Stimulated activated naive CD8-positive, alpha-beta T cell treated with anti-CD3 and anti-CD28 coated beads, Interleukin-15, amount 100 ng/mL, for 72 hours (primary cell): ENCODE measurements at regions not wholly inside any gene's neighbourhood (a gene's known extent, or its start where the extent isn't known, plus 50 kb on each side); places are given as distances from the start of the nearest gene placed in this dataset.
"Not testable (repeated sequence)": the region's sequence is repeated elsewhere in the genome, so short reads cannot be mapped to it uniquely, and the experiment has no call there.

ENCODE experiments used
- ATAC-seq: fragments of 150-1000 bp; cut with Tn5 transposase; 2 replicates; pipeline ENCODE4 v1.10.0; 2021; ENCODE audit warnings: mild to moderate bottlenecking, moderate library complexity
- DNase-seq, 2 donors: peaks; one replicate each; pipeline ENCODE4 v3.0.0; 2021 to 2022
- H3K27ac Mint-ChIP-seq, 2 donors: one replicate each; pipeline ENCODE4 v1.8.0; 2022; ENCODE audit warnings: mild to moderate bottlenecking in 2 of 2, mixed read lengths in 2 of 2, moderate library complexity in 2 of 2
- H3K27me3 Mint-ChIP-seq: one replicate; pipeline ENCODE4 v1.8.0; 2022; ENCODE audit warnings: mixed read lengths
- H3K4me1 Mint-ChIP-seq: one replicate; pipeline ENCODE4 v1.8.0; 2022; ENCODE audit warnings: mild to moderate bottlenecking, mixed read lengths
- H3K4me3 Mint-ChIP-seq, 2 donors: one replicate each; pipeline ENCODE4 v1.8.0; 2022; ENCODE audit warnings: mild to moderate bottlenecking in 2 of 2, mixed read lengths in 2 of 2, moderate library complexity in 1 of 2
- H3K9me3 Mint-ChIP-seq, 2 donors: one replicate each; pipeline ENCODE4 v1.8.0; 2022; ENCODE audit warnings: mixed read lengths in 2 of 2

GRCh38 chr4:60461551-60461950 lies 738.6 kb upstream of the ADGRL3 start:
- Mint-ChIP-seq H3K4me3 (no peak overlapping the region), H3K27ac (no peak overlapping the region), H3K9me3 (peaks cover 4 to 31% of the 10 kb centered on the region in 2 donors), H3K27me3 (no peaks in the 10 kb centered on the region), H3K4me1 (no peaks in the 10 kb centered on the region)
- ATAC-seq (no peak), DNase-seq (no peak)

GRCh38 chr4:60463857-60464502 lies 736.1 kb upstream of the ADGRL3 start:
- no peak overlapping the region for H3K4me3 Mint-ChIP-seq
- no peaks in the 10 kb centered on the region for H3K27me3 Mint-ChIP-seq
- DNase-seq: no peak
- peaks cover 4 to 31% of the 10 kb centered on the region in 2 donors for H3K9me3 Mint-ChIP-seq
- ATAC-seq: no peak
- H3K4me1 Mint-ChIP-seq: no peaks in the 10 kb centered on the region
- H3K27ac Mint-ChIP-seq: no peak overlapping the region

DNA sequence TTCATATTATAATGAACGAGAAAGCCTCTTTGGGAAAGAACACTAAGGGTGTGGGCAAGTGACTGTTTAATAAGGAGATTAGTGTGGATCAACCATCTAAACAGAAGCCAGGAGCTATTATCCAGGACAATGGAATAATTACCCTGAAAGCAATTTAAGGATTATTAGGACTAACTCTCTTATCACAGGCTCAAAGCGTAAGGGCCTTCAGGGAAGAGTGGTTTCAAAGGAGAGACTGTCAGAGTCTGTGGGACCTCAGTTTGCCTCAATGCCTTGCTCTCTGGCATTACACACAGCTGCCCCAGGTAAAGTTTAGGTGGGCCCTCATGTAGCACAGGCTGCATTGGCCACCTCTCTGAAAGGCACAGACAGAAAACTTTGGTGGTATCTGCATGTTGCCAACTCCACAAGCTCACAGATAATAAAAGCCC lies 717.2 kb upstream of the ADGRL3 start:
- Mint-ChIP-seq H3K4me3 (no peak overlapping the region), H3K27me3 (no peaks in the 10 kb centered on the region), H3K27ac (no peak overlapping the region), H3K4me1 (no peaks in the 10 kb centered on the region), H3K9me3 (peaks cover 19 to 20% of the 10 kb centered on the region in 2 donors)
- ATAC-seq: no peak
- no peak for DNase-seq

- Mint-ChIP-seq H3K27me3 (no peaks in the 10 kb centered on the region), H3K4me3 (no peak overlapping the region), H3K4me1 (no peaks in the 10 kb centered on the region), H3K9me3 (peaks cover 19 to 20% of the 10 kb centered on the region in 2 donors), H3K27ac (no peak overlapping the region)
- ATAC-seq (no peak), DNase-seq (no peak)
Observed at GRCh38 chr4:60485276-60485675, 714.9 kb upstream of the ADGRL3 start.

DNA sequence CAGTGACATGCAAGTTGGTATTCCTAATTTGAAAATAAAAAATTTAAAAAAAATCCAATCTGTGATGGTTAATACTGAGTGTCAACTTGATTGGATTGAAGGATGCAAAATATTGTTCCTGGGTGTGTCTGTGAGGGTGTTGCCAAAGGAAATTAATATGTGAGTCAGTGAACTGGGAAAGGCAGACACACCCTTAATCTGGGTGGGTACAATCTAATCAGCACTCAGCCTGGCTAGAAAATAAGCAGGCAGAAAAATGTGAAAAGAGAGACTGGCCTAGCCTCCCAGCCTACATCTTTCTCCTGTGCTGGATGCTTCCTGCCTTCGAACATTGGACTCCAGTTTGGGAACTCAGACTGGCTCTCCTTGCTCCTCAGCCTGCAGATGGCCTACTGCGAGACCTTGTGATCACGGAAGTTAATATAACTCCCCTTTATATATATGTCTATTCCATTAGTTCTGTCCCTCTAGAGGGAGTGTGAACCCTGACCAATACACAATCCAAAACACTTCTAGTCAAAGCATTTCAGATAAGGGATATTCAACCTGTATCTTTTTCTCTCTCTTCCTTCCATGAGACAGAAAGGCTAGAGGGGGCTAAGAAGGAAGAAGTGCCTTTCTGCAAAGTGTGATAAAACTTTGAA lies 712.9 kb upstream of the ADGRL3 start:
- H3K4me3 Mint-ChIP-seq, H3K4me1 Mint-ChIP-seq, H3K27me3 Mint-ChIP-seq, ATAC-seq, H3K27ac Mint-ChIP-seq, DNase-seq: not testable (repeated sequence)
- peaks cover 11 to 12% of the 10 kb centered on the region in 2 donors for H3K9me3 Mint-ChIP-seq

DNA sequence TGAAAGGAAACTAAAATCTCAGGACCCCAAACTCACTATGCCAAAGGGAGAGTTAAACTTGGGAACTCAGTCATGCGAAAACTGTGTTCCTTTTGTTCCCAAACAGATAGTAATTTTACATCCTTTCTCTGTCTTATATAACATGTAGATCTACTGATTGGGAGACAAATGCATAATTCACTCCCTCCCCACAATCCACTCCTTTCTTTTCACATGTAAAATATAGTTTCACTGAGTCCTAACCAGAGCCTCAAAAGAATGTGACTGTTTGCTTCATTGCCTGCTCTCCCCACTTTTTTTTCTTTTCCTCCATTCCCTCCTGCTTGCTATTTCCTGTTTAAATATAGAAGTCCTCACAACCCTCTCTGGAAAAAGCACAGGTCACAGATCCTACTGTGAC lies 699.3 kb upstream of the ADGRL3 start:
- no peak for ATAC-seq
- H3K27ac Mint-ChIP-seq: no peak overlapping the region
- H3K4me1 Mint-ChIP-seq: no peaks in the 10 kb centered on the region
- H3K9me3 Mint-ChIP-seq: peaks cover 18 to 23% of the 10 kb centered on the region in 2 donors
- H3K4me3 Mint-ChIP-seq: no peak overlapping the region
- no peak for DNase-seq
- H3K27me3 Mint-ChIP-seq: no peaks in the 10 kb centered on the region

DNA sequence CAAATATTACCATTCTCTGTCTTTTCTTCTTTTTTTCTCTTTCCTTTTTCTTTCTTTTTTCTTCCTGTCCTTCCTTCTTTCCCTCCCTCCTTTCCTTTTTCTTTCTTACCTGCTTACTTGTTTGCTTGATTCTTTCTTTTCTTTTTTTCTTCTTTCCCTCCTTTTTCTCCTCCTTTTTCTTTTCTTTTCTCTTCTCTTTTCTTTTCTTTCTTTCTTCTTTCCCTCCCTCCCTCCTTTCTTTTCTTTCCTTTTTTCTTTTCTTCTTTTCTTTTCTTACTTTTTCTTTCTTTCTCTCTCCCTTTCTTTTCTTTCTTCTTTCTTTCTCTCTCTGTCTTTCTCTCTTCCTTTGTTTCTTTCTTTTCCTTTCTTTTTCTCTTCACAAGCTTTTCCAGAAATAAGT lies 697.4 kb upstream of the ADGRL3 start:
- Mint-ChIP-seq H3K4me3 (no peak overlapping the region), H3K27ac (no peak overlapping the region), H3K4me1 (no peaks in the 10 kb centered on the region), H3K9me3 (peaks cover 13 to 27% of the 10 kb centered on the region in 2 donors), H3K27me3 (no peaks in the 10 kb centered on the region)
- ATAC-seq: no peak
- no peak for DNase-seq

DNA sequence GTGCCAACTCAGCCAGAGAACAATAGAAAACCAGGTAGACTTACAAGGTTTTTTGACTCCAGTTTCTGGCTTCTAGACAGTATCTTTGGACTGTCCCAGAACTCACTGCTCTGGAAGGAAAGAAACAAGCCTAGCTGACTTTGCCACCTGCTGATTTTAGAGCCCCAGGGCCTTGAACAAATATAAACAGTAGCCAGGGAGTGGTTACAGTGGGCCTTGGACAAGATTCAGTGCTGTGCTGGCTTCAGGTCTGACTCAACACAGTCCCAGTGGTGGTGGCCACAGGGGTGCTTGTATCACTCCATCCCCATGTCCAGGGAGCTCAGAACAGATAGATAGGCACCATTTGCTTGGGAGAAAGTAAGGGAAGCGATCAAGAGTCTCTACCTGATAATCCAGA lies 694.1 kb upstream of the ADGRL3 start:
- ATAC-seq (no peak), DNase-seq (no peak)
- H3K9me3 Mint-ChIP-seq: peaks cover 14 to 43% of the 10 kb centered on the region in 2 donors
- H3K4me1 Mint-ChIP-seq: no peaks in the 10 kb centered on the region
- H3K4me3 Mint-ChIP-seq: no peak overlapping the region
- H3K27ac Mint-ChIP-seq: no peak overlapping the region
- no peaks in the 10 kb centered on the region for H3K27me3 Mint-ChIP-seq

DNA sequence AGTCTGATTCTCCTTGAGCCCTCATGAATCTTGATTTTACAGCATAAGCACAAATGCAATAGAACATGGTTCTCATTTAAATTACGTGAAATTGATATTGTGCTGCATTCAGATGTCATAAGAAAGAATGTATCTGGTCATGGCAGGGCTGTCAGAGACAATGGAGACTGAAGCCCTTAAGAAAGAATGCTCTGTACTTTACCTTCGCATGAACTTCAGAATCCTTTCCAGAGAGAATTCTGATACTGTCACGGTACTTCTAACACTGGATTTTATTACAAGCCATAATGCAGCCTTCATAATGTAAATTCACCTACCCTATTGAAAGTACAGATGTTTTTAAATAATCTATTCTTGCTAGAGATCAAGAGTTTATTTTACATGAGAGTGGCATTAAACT lies 677.9 kb upstream of the ADGRL3 start:
- Mint-ChIP-seq H3K27ac (no peak overlapping the region), H3K4me1 (no peaks in the 10 kb centered on the region), H3K4me3 (no peak overlapping the region), H3K9me3 (peaks cover 0 to 7% of the 10 kb centered on the region in 2 donors), H3K27me3 (no peaks in the 10 kb centered on the region)
- ATAC-seq: no peak
- DNase-seq: no peak

GRCh38 chr4:60531776-60532379 lies 668.2 kb upstream of the ADGRL3 start:
- H3K9me3 Mint-ChIP-seq: peaks cover 16 to 18% of the 10 kb centered on the region in 2 donors
- no peaks in the 10 kb centered on the region for H3K4me1 Mint-ChIP-seq
- H3K27me3 Mint-ChIP-seq: no peaks in the 10 kb centered on the region
- no peak for ATAC-seq
- DNase-seq: no peak
- H3K4me3 Mint-ChIP-seq: no peak overlapping the region
- no peak overlapping the region for H3K27ac Mint-ChIP-seq

DNA sequence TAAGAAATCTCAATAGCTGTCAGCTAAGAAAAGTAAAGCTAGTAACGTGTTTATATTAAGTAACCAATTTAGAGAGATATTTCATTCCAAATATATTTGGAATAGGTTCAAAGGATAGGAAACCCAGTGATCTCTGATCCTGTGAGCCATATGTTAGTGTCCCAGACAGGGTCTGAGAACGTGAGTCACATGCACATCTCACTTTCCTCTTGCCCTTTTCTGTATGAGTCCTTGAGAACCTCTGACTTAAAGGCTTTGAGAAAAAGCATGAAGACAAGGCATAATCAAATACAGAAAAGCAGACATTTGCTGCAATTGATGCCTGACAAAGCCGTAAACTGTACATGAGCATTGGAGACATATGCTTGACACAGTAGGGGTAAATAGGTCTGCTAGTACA lies 655.1 kb upstream of the ADGRL3 start:
- Mint-ChIP-seq H3K9me3 (peaks cover 19 to 36% of the 10 kb centered on the region in 2 donors), H3K27ac (no peak overlapping the region), H3K4me3 (no peak overlapping the region), H3K27me3 (no peaks in the 10 kb centered on the region), H3K4me1 (no peaks in the 10 kb centered on the region)
- ATAC-seq (no peak), DNase-seq (no peak)

- Mint-ChIP-seq H3K4me3 (no peak overlapping the region), H3K4me1 (no peaks in the 10 kb centered on the region), H3K27me3 (no peaks in the 10 kb centered on the region), H3K9me3 (peaks cover 4 to 8% of the 10 kb centered on the region in 2 donors), H3K27ac (no peak overlapping the region)
- no peak for DNase-seq
- ATAC-seq: no peak
Observed at GRCh38 chr4:60562334-60562733, 637.8 kb upstream of the ADGRL3 start.

GRCh38 chr4:60565558-60565957 lies 634.6 kb upstream of the ADGRL3 start:
- no peaks in the 10 kb centered on the region for H3K4me1 Mint-ChIP-seq
- no peak overlapping the region for H3K27ac Mint-ChIP-seq
- DNase-seq (no peak), ATAC-seq (no peak)
- peaks cover 8 to 25% of the 10 kb centered on the region in 2 donors for H3K9me3 Mint-ChIP-seq
- H3K4me3 Mint-ChIP-seq: no peak overlapping the region
- H3K27me3 Mint-ChIP-seq: no peaks in the 10 kb centered on the region

DNA sequence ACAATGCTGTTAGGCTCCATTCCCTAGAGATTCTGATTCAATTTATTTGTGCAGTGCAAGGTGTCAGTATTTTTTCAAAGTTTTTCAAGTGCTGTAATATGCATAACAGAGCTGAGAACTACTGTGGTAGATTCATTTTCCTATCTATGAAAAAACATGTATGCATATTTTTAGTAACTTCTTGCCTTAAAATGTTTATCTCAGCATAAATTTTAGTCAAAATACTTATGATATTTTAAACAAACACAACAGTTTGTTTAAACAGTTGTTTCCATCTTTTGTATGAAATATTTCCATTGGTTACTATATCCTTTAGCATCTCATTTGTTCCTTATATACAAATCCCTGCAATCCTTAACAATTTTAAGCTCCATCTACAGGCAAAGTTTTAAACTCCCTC lies 624.8 kb upstream of the ADGRL3 start:
- no peaks in the 10 kb centered on the region for H3K27me3 Mint-ChIP-seq
- H3K9me3 Mint-ChIP-seq: peaks cover 0 to 17% of the 10 kb centered on the region in 2 donors
- no peak for ATAC-seq
- no peak overlapping the region for H3K27ac Mint-ChIP-seq
- H3K4me1 Mint-ChIP-seq: no peaks in the 10 kb centered on the region
- H3K4me3 Mint-ChIP-seq: no peak overlapping the region
- no peak for DNase-seq

DNA sequence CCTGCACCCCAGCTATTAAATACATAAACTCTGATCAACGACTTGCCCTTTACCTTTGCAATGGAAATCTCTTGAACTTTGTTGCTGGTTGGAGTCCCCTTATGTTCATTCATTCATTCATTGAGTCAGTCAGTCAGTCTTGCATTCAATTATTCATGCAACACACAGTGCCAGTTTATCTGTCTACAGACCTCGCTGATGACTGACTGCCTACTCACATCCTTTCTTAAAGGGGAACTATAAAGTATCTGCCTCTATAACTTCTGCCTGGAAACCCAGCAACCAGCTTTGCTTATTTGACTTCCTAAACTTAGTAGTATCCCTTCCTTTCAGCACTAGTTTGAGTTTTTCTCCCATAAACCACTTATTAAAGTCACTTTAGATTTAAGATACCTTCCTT lies 620.8 kb upstream of the ADGRL3 start:
- DNase-seq (no peak), ATAC-seq (no peak)
- Mint-ChIP-seq H3K27me3 (no peaks in the 10 kb centered on the region), H3K27ac (peak overlapping the region in 1 of 2 donors; percentile 54), H3K9me3 (peaks cover 5 to 6% of the 10 kb centered on the region in 2 donors), H3K4me3 (no peak overlapping the region), H3K4me1 (no peaks in the 10 kb centered on the region)

- no peak overlapping the region for H3K4me3 Mint-ChIP-seq
- H3K9me3 Mint-ChIP-seq: peaks cover 5 to 6% of the 10 kb centered on the region in 2 donors
- no peak for ATAC-seq
- H3K27ac Mint-ChIP-seq: no peak overlapping the region
- H3K27me3 Mint-ChIP-seq: no peaks in the 10 kb centered on the region
- no peak for DNase-seq
- no peaks in the 10 kb centered on the region for H3K4me1 Mint-ChIP-seq
Observed at GRCh38 chr4:60581919-60582536, 618.1 kb upstream of the ADGRL3 start.
